Tibial artery (tissue), 4 donors: ENCODE measurements at regions not wholly inside any gene's neighbourhood (a gene's known extent, or its start where the extent isn't known, plus 50 kb on each side); places are given as distances from the start of the nearest gene placed in this dataset.

ENCODE experiments used
- DNase-seq, 2 donors: peaks; one replicate each; pipeline ENCODE4 v3.0.0-alpha.2; 2019
- H3K27ac ChIP-seq, 2 donors: fragments of 200-600 bp; sonication (generic) in 1 of 2; 1 replicate in 1 of 2; 2 replicates in 1 of 2; pipeline ENCODE4 v1.5.1; 2018 to 2019; ENCODE audit warnings: mild to moderate bottlenecking in 1 of 2
- H3K27me3 ChIP-seq, 2 donors: fragments of 200-600 bp; sonication (generic) in 1 of 2; one replicate each; pipeline versions ENCODE4 v1.5.1 to v1.6.0; 2016 to 2019
- H3K36me3 ChIP-seq, 3 donors: fragments of 200-600 bp; sonication (generic) in 2 of 3; one replicate each; pipeline ENCODE4 v1.5.1; 2016 to 2019; ENCODE audit warnings: mild to moderate bottlenecking in 2 of 3
- H3K4me1 ChIP-seq, 4 donors: fragments of 200-600 bp; sonication (generic) in 2 of 4; 1 replicate in 3 of 4; 2 replicates in 1 of 4; pipeline ENCODE4 v1.5.1; 2016 to 2019
- H3K4me3 ChIP-seq, 2 donors: fragments of 200-600 bp; sonication (generic) in 1 of 2; 1 replicate in 1 of 2; 2 replicates in 1 of 2; pipeline ENCODE4 v1.5.1; 2018 to 2019; ENCODE audit warnings: mild to moderate bottlenecking in 2 of 2
- H3K9me3 ChIP-seq, 3 donors: fragments of 200-600 bp; sonication (generic) in 1 of 3; one replicate each; pipeline ENCODE4 v1.5.1; 2016 to 2019
- intact Hi-C: fragments of 100-400 bp; cut with DNase I; formaldehyde crosslinking; loops from one replicate; pipeline ENCODE4 v1.15.0; 2023; ENCODE audit warnings: low total_unique reads
- TF ChIP-seq, protein P1 (sequence below), 2 experiments: fragments of 200-600 bp in 1 of 2; fragments of 450-650 bp in 1 of 2; IDR thresholded peaks; one replicate each; pipeline ENCODE4 v1.5.1; 2017 to 2019; ENCODE audit warnings: antibody characterized with exemption in 2 of 2, mild to moderate bottlenecking in 1 of 2, moderate library complexity in 1 of 2

DNA sequence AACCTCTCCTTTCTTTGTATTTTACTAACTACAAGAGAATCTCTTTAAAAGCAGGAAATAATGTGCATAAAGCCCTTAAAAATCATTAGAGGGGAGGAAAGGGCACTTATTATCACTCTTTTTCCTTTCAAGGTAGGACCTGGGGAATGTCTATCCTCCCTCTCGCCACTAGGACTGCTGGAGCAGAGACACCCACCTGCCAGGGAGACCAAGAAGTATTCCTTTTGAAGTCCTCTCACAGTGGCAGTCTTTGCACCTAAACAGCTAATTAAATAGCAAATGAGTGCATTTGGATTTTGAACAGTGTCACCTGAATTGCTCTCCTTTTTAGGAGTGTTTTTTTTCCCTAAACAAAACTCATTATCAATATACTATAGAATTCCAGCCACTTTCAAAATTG is 874.1 kb downstream of the ZPLD1 start:
- H3K27me3 ChIP-seq, result no peaks in the 10 kb centered on the region
- H3K4me1 ChIP-seq, result no peaks in the 10 kb centered on the region
- no peak for DNase-seq
- intact Hi-C loops, result no loop called here
- no peaks in the 10 kb centered on the region for H3K36me3 ChIP-seq
- H3K27ac ChIP-seq, result no peak overlapping the region
- no peak overlapping the region for H3K4me3 ChIP-seq
- TF ChIP-seq, protein P1, sequence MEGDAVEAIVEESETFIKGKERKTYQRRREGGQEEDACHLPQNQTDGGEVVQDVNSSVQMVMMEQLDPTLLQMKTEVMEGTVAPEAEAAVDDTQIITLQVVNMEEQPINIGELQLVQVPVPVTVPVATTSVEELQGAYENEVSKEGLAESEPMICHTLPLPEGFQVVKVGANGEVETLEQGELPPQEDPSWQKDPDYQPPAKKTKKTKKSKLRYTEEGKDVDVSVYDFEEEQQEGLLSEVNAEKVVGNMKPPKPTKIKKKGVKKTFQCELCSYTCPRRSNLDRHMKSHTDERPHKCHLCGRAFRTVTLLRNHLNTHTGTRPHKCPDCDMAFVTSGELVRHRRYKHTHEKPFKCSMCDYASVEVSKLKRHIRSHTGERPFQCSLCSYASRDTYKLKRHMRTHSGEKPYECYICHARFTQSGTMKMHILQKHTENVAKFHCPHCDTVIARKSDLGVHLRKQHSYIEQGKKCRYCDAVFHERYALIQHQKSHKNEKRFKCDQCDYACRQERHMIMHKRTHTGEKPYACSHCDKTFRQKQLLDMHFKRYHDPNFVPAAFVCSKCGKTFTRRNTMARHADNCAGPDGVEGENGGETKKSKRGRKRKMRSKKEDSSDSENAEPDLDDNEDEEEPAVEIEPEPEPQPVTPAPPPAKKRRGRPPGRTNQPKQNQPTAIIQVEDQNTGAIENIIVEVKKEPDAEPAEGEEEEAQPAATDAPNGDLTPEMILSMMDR (IDR thresholded peaks at IDR 0.05), result no peak
- no peaks in the 10 kb centered on the region for H3K9me3 ChIP-seq

DNA sequence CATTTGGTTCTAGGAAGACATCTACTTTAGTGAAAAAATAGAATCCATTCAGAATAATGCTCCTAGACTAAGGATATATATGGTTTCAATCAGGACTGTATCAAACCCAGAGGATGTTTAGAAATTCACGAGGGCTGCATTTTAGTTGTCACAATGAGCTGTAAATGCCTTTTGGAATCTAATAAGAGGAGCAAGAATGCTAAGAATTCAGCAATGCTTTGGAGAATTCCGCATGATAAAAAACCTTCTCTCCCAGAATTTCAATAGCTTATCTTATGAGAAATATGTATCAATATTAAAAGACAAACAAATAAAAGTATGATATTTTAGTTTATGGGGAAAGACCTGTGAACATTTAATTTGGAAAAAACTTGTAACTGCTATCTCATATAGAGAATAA is 885.1 kb downstream of the ZPLD1 start:
- Histone ChIP-seq H3K27ac (no peak overlapping the region), H3K4me3 (no peak overlapping the region), H3K36me3 (no peaks in the 10 kb centered on the region), H3K27me3 (no peaks in the 10 kb centered on the region), H3K9me3 (no peaks in the 10 kb centered on the region), H3K4me1 (no peaks in the 10 kb centered on the region)
- TF ChIP-seq, protein P1 (IDR thresholded peaks at IDR 0.05), result no peak
- DNase-seq, result no peak
- intact Hi-C loops, result no loop called here

DNA sequence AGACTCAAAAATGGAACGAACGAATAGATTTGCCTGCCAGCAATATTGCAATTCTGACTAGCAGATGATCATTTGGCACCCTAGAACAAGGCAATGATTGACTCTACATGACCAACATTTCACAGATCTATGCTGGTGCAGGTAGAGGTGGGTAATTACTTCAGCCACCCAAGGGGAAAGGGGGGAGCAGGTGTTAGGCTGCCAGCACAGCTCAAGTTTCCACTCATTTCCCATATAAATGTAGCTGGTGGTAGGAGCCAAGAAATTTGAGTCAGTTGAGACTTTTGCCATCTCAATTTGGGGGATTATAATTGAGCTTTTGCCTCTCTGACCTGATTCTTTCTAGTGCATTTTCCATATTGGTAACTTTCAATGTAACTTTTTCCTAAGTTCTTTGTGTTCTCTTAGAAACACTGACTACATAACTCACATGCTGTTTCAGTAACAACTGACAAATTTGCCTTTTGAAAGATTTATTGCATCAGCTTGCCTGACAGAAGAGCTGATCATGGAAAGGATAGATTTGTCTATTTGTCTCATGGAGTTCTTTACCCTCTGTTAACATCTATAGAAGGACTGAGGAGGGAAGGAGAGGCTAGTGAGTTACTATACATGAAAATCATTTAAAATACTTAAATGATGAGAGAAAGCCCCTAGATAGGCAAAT is 902.5 kb downstream of the ZPLD1 start:
- no peaks in the 10 kb centered on the region for H3K4me1 ChIP-seq
- H3K4me3 ChIP-seq, result no peak overlapping the region
- no peak for DNase-seq
- intact Hi-C loops, result no loop called here
- no peaks in the 10 kb centered on the region for H3K27me3 ChIP-seq
- no peaks in the 10 kb centered on the region for H3K36me3 ChIP-seq
- no peaks in the 10 kb centered on the region for H3K9me3 ChIP-seq
- H3K27ac ChIP-seq, result no peak overlapping the region
- TF ChIP-seq, protein P1 (IDR thresholded peaks at IDR 0.05), result no peak

DNA sequence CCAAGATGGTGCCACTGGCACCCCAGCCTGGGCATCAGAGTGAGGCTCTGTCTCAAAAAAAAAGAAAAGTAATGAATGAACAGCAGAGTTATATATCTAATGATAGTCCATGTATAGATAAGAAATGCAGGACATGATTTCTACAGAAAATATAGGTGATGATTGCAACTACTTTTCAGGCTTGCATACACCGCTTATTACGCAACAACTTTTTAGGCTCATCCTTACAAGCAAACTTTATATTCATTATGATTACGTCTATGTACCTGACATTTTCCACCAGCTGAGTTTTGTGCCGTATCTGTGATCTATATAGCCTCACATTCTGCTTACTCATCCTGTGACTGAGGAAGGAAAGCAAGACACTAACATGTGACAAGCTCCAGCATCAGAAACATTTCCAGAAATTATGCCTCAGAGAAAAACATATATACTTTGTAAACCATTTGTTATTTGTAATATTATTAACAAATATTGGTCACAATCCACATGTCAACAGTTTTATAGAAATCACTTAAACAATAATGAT is 906.3 kb downstream of the ZPLD1 start:
- Histone ChIP-seq H3K9me3 (no peaks in the 10 kb centered on the region), H3K36me3 (no peaks in the 10 kb centered on the region), H3K4me1 (no peaks in the 10 kb centered on the region), H3K4me3 (no peak overlapping the region), H3K27me3 (no peaks in the 10 kb centered on the region), H3K27ac (no peak overlapping the region)
- DNase-seq, result no peak
- TF ChIP-seq, protein P1 (IDR thresholded peaks at IDR 0.05), result no peak
- intact Hi-C loops, result no loop called here

DNA sequence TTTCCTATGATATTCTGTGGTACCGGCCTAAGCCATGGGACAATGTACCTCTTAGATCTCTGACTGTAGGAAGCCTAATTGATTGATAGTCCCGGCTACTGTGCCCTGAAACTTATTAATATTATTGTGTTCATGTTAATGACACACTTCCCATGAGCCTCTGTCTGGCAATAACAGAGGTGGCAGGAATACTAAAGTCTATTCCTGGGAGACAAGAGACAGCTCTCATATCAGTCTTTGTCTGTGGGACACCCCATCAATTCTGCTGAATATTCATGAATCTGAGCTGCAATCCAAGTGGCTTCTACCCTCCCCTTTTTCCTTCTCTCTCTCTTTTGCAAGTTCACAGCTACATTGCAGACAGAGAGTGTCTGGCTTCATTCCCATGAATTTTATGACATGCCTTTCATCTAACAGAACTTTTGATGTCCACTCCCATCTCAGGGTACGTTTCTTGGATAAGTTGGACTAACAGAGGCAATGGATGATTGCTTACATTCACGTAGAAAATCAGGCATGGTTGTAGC is 907.5 kb downstream of the ZPLD1 start:
- Histone ChIP-seq H3K27me3 (no peaks in the 10 kb centered on the region), H3K4me3 (no peak overlapping the region), H3K27ac (no peak overlapping the region), H3K4me1 (no peaks in the 10 kb centered on the region), H3K9me3 (no peaks in the 10 kb centered on the region), H3K36me3 (no peaks in the 10 kb centered on the region)
- no peak for DNase-seq
- TF ChIP-seq, protein P1 (IDR thresholded peaks at IDR 0.05), result no peak
- intact Hi-C loops, result no loop called here
